ENCODE measurements at regions not wholly inside any gene's neighbourhood (a gene's known extent, or its start where the extent isn't known, plus 50 kb on each side); places are given as distances from the start of the nearest gene placed in this dataset.

DNA sequence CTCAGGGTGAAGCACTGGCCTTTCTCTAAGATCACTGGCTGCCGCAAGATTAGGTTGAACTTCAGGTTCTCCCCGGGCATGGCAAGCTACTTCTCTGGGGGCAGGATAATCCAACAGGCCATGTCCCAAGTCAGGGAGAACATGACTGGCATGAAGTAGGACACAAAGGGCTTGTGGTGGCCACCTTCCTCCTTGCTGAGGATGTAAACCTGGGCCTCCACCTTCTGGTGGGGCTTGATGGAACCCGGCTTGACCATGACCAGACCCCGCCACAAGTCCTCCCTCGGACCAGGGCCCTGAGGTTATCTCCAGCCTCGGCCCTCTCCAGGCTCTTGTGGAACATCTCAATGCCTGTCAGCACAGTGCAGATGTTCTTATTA lies 211.1 kb upstream of the WSB1 start:
- Histone ChIP-seq H3K9ac (no peak overlapping the region), H3K27me3 (ENCODE audit: insufficient read depth, low read depth) (no peaks in the 10 kb centered on the region), H3K27ac (no peak overlapping the region), H3K36me3 (ENCODE audit: insufficient read depth) (no peaks in the 10 kb centered on the region), H2AFZ (ENCODE audit: low read depth) (no peak overlapping the region), H3K4me3 (IDR thresholded peaks at IDR 0.05; ENCODE audit: insufficient read depth, low read depth, low read length) (no peak overlapping the region), H3K79me2 (ENCODE audit: insufficient read depth, low read depth) (no peaks in the 10 kb centered on the region), H4K20me1 (ENCODE audit: insufficient read depth) (no peaks in the 10 kb centered on the region), H3K4me1 (ENCODE audit: low read depth, poor library complexity, severe bottlenecking) (no peaks in the 10 kb centered on the region), H3K4me2 (no peak overlapping the region)
- TF ChIP-seq CTCF (conservative IDR thresholded peaks at IDR 0.05; ENCODE audit: low read depth, low read length) = no peak

- Histone ChIP-seq H3K27ac (no peak overlapping the region), H3K27me3 (ENCODE audit: insufficient read depth, low read depth) (no peaks in the 10 kb centered on the region), H2AFZ (ENCODE audit: low read depth) (no peak overlapping the region), H3K4me3 (IDR thresholded peaks at IDR 0.05; ENCODE audit: insufficient read depth, low read depth, low read length) (no peak overlapping the region), H3K79me2 (ENCODE audit: insufficient read depth, low read depth) (no peaks in the 10 kb centered on the region), H3K9ac (no peak overlapping the region), H3K36me3 (ENCODE audit: insufficient read depth) (no peaks in the 10 kb centered on the region), H3K4me2 (no peak overlapping the region), H3K4me1 (ENCODE audit: low read depth, poor library complexity, severe bottlenecking) (no peaks in the 10 kb centered on the region), H4K20me1 (ENCODE audit: insufficient read depth) (no peaks in the 10 kb centered on the region)
- TF ChIP-seq CTCF (conservative IDR thresholded peaks at IDR 0.05; ENCODE audit: low read depth, low read length) = no peak
Measured at GRCh38 chr17:27083408-27084185, 210.3 kb upstream of the WSB1 start.

- Histone ChIP-seq H2AFZ (ENCODE audit: low read depth) (no peak overlapping the region), H3K4me3 (IDR thresholded peaks at IDR 0.05; ENCODE audit: insufficient read depth, low read depth, low read length) (no peak overlapping the region), H3K4me2 (no peak overlapping the region), H4K20me1 (ENCODE audit: insufficient read depth) (no peaks in the 10 kb centered on the region), H3K9ac (no peak overlapping the region), H3K79me2 (ENCODE audit: insufficient read depth, low read depth) (no peaks in the 10 kb centered on the region), H3K27ac (no peak overlapping the region), H3K27me3 (ENCODE audit: insufficient read depth, low read depth) (no peaks in the 10 kb centered on the region), H3K4me1 (ENCODE audit: low read depth, poor library complexity, severe bottlenecking) (no peaks in the 10 kb centered on the region), H3K36me3 (ENCODE audit: insufficient read depth) (no peaks in the 10 kb centered on the region)
- TF ChIP-seq CTCF (conservative IDR thresholded peaks at IDR 0.05; ENCODE audit: low read depth, low read length) = no peak
Measured at GRCh38 chr17:27085517-27085916, 208.4 kb upstream of the WSB1 start.

DNA sequence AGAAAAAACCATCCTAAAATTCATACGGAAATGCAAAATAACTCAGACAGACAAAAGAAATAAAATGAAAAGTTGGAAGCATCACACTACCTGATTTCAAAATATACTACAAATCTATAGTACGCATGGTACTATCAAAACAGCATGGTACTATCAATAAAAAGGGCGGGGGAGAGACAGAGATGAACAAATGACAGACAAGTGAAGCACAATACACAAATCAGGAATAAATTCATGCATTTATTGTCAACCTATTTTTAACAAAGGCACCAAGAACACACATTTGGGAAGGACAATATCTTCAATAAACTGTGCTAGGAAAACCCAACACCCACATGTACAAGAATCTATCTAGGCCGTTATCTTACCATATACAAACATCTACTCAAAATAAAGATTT lies 207.4 kb upstream of the WSB1 start:
- Histone ChIP-seq H4K20me1 (ENCODE audit: insufficient read depth) (no peaks in the 10 kb centered on the region), H3K27ac (no peak overlapping the region), H3K4me1 (ENCODE audit: low read depth, poor library complexity, severe bottlenecking) (no peaks in the 10 kb centered on the region), H2AFZ (ENCODE audit: low read depth) (no peak overlapping the region), H3K4me2 (no peak overlapping the region), H3K9ac (no peak overlapping the region), H3K36me3 (ENCODE audit: insufficient read depth) (no peaks in the 10 kb centered on the region), H3K27me3 (ENCODE audit: insufficient read depth, low read depth) (no peaks in the 10 kb centered on the region), H3K4me3 (IDR thresholded peaks at IDR 0.05; ENCODE audit: insufficient read depth, low read depth, low read length) (no peak overlapping the region), H3K79me2 (ENCODE audit: insufficient read depth, low read depth) (no peaks in the 10 kb centered on the region)
- no peak for TF ChIP-seq CTCF (conservative IDR thresholded peaks at IDR 0.05; ENCODE audit: low read depth, low read length)
